T-helper 2 cell treated with Interferon-gamma antibody and Interleukin-4, amounts not matched to agents 5 μg/mL and 100 μg/mL, for 36 hours (primary cell): ENCODE measurements at regions not wholly inside any gene's neighbourhood (a gene's known extent, or its start where the extent isn't known, plus 50 kb on each side); places are given as distances from the start of the nearest gene placed in this dataset.

ENCODE experiments used
- DNase-seq: peaks from one replicate; pipeline ENCODE4 v3.0.0; 2021; ENCODE audit warnings: low spot score
- H3K27ac Mint-ChIP-seq: one replicate; pipeline ENCODE4 v1.8.0; 2021; ENCODE audit warnings: mild to moderate bottlenecking, mixed read lengths
- H3K27me3 Mint-ChIP-seq: one replicate; pipeline ENCODE4 v1.8.0; 2021; ENCODE audit warnings: low read depth, mixed read lengths
- H3K36me3 Mint-ChIP-seq: one replicate; pipeline ENCODE4 v1.8.0; 2021; ENCODE audit warnings: low read depth, mixed read lengths
- H3K4me1 Mint-ChIP-seq: one replicate; pipeline ENCODE4 v1.8.0; 2021; ENCODE audit warnings: low read depth, mixed read lengths
- H3K4me3 Mint-ChIP-seq: one replicate; pipeline ENCODE4 v1.8.0; 2022; ENCODE audit warnings: mild to moderate bottlenecking, moderate library complexity, mixed read lengths
- H3K9me3 Mint-ChIP-seq: one replicate; pipeline ENCODE4 v1.8.0; 2021; ENCODE audit warnings: mixed read lengths

- Mint-ChIP-seq H3K36me3 (no peaks in the 10 kb centered on the region), H3K9me3 (no peaks in the 10 kb centered on the region), H3K27me3 (no peaks in the 10 kb centered on the region), H3K4me1 (no peaks in the 10 kb centered on the region), H3K4me3 (no peak overlapping the region), H3K27ac (no peak overlapping the region)
- DNase-seq, result no peak
Measured at GRCh38 chr14:101049942-101050341, 146.4 kb upstream of the RTL1 start.

- Mint-ChIP-seq H3K27me3 (no peaks in the 10 kb centered on the region), H3K9me3 (no peaks in the 10 kb centered on the region), H3K4me3 (no peak overlapping the region), H3K4me1 (no peaks in the 10 kb centered on the region), H3K27ac (no peak overlapping the region), H3K36me3 (no peaks in the 10 kb centered on the region)
- no peak for DNase-seq
Measured at GRCh38 chr14:101050901-101051490, 147.5 kb upstream of the RTL1 start.

GRCh38 chr14:101054671-101055070 lies 151.1 kb upstream of the RTL1 start:
- Mint-ChIP-seq H3K4me1 (no peaks in the 10 kb centered on the region), H3K36me3 (no peaks in the 10 kb centered on the region), H3K27ac (no peak overlapping the region), H3K4me3 (no peak overlapping the region), H3K9me3 (peaks cover 4% of the 10 kb centered on the region), H3K27me3 (no peaks in the 10 kb centered on the region)
- DNase-seq, result no peak

GRCh38 chr14:101055106-101055662 lies 151.7 kb upstream of the RTL1 start:
- Mint-ChIP-seq H3K27ac (no peak overlapping the region), H3K36me3 (no peaks in the 10 kb centered on the region), H3K27me3 (no peaks in the 10 kb centered on the region), H3K4me1 (no peaks in the 10 kb centered on the region), H3K9me3 (peaks cover 4% of the 10 kb centered on the region), H3K4me3 (no peak overlapping the region)
- DNase-seq, result no peak

GRCh38 chr14:101055776-101056374 lies 152.4 kb upstream of the RTL1 start:
- peaks cover 4% of the 10 kb centered on the region for H3K9me3 Mint-ChIP-seq
- H3K36me3 Mint-ChIP-seq, result no peaks in the 10 kb centered on the region
- H3K4me1 Mint-ChIP-seq, result no peaks in the 10 kb centered on the region
- H3K4me3 Mint-ChIP-seq, result no peak overlapping the region
- no peaks in the 10 kb centered on the region for H3K27me3 Mint-ChIP-seq
- H3K27ac Mint-ChIP-seq, result no peak overlapping the region
- no peak for DNase-seq

GRCh38 chr14:101056446-101056845 lies 152.9 kb upstream of the RTL1 start:
- Mint-ChIP-seq H3K36me3 (no peaks in the 10 kb centered on the region), H3K4me3 (no peak overlapping the region), H3K27me3 (no peaks in the 10 kb centered on the region), H3K27ac (no peak overlapping the region), H3K4me1 (no peaks in the 10 kb centered on the region), H3K9me3 (peaks cover 4% of the 10 kb centered on the region)
- DNase-seq, result no peak

- no peaks in the 10 kb centered on the region for H3K4me1 Mint-ChIP-seq
- H3K9me3 Mint-ChIP-seq, result peaks cover 4% of the 10 kb centered on the region
- H3K4me3 Mint-ChIP-seq, result no peak overlapping the region
- H3K27ac Mint-ChIP-seq, result no peak overlapping the region
- no peaks in the 10 kb centered on the region for H3K36me3 Mint-ChIP-seq
- no peak for DNase-seq
- H3K27me3 Mint-ChIP-seq, result no peaks in the 10 kb centered on the region
Measured at GRCh38 chr14:101057394-101057793, 153.9 kb upstream of the RTL1 start.

GRCh38 chr14:101058571-101058970 lies 155.0 kb upstream of the RTL1 start:
- H3K27me3 Mint-ChIP-seq, result no peaks in the 10 kb centered on the region
- DNase-seq, result no peak
- H3K27ac Mint-ChIP-seq, result no peak overlapping the region
- H3K9me3 Mint-ChIP-seq, result peaks cover 4% of the 10 kb centered on the region
- no peaks in the 10 kb centered on the region for H3K36me3 Mint-ChIP-seq
- no peaks in the 10 kb centered on the region for H3K4me1 Mint-ChIP-seq
- H3K4me3 Mint-ChIP-seq, result no peak overlapping the region

- DNase-seq, result no peak
- no peak overlapping the region for H3K4me3 Mint-ChIP-seq
- no peaks in the 10 kb centered on the region for H3K36me3 Mint-ChIP-seq
- H3K9me3 Mint-ChIP-seq, result peaks cover 4% of the 10 kb centered on the region
- no peaks in the 10 kb centered on the region for H3K4me1 Mint-ChIP-seq
- no peak overlapping the region for H3K27ac Mint-ChIP-seq
- no peaks in the 10 kb centered on the region for H3K27me3 Mint-ChIP-seq
Measured at GRCh38 chr14:101060171-101060601, 156.7 kb upstream of the RTL1 start.

- no peaks in the 10 kb centered on the region for H3K27me3 Mint-ChIP-seq
- H3K4me3 Mint-ChIP-seq, result no peak overlapping the region
- no peak for DNase-seq
- no peaks in the 10 kb centered on the region for H3K4me1 Mint-ChIP-seq
- no peak overlapping the region for H3K27ac Mint-ChIP-seq
- peaks cover 4% of the 10 kb centered on the region for H3K9me3 Mint-ChIP-seq
- H3K36me3 Mint-ChIP-seq, result no peaks in the 10 kb centered on the region
Measured at GRCh38 chr14:101061411-101062064, 158.0 kb upstream of the RTL1 start.

GRCh38 chr14:101062065-101062450 lies 158.5 kb upstream of the RTL1 start:
- Mint-ChIP-seq H3K9me3 (peaks cover 4% of the 10 kb centered on the region), H3K27me3 (no peaks in the 10 kb centered on the region), H3K27ac (no peak overlapping the region), H3K4me3 (no peak overlapping the region), H3K36me3 (no peaks in the 10 kb centered on the region), H3K4me1 (no peaks in the 10 kb centered on the region)
- no peak for DNase-seq

GRCh38 chr14:101062601-101063000 lies 159.1 kb upstream of the RTL1 start:
- Mint-ChIP-seq H3K4me3 (no peak overlapping the region), H3K36me3 (no peaks in the 10 kb centered on the region), H3K27me3 (no peaks in the 10 kb centered on the region), H3K27ac (no peak overlapping the region), H3K4me1 (no peaks in the 10 kb centered on the region), H3K9me3 (peaks cover 4% of the 10 kb centered on the region)
- DNase-seq, result no peak

- DNase-seq, result no peak
- no peaks in the 10 kb centered on the region for H3K27me3 Mint-ChIP-seq
- no peaks in the 10 kb centered on the region for H3K4me1 Mint-ChIP-seq
- no peak overlapping the region for H3K27ac Mint-ChIP-seq
- H3K9me3 Mint-ChIP-seq, result peaks cover 2% of the 10 kb centered on the region
- no peaks in the 10 kb centered on the region for H3K36me3 Mint-ChIP-seq
- no peak overlapping the region for H3K4me3 Mint-ChIP-seq
Measured at GRCh38 chr14:101063121-101063520, 159.6 kb upstream of the RTL1 start.

GRCh38 chr14:101064121-101064661 lies 160.7 kb upstream of the RTL1 start:
- H3K36me3 Mint-ChIP-seq, result no peaks in the 10 kb centered on the region
- peaks cover 2% of the 10 kb centered on the region for H3K27me3 Mint-ChIP-seq
- no peak overlapping the region for H3K27ac Mint-ChIP-seq
- H3K4me3 Mint-ChIP-seq, result no peak overlapping the region
- no peaks in the 10 kb centered on the region for H3K9me3 Mint-ChIP-seq
- no peak for DNase-seq
- H3K4me1 Mint-ChIP-seq, result no peaks in the 10 kb centered on the region
